H9 (cell line): ENCODE measurements at regions not wholly inside any gene's neighbourhood (a gene's known extent, or its start where the extent isn't known, plus 50 kb on each side); places are given as distances from the start of the nearest gene placed in this dataset.
"Not testable (repeated sequence)": the region's sequence is repeated elsewhere in the genome, so short reads cannot be mapped to it uniquely, and the experiment has no call there.

Source experiments
- DNase-seq: peaks from one replicate; pipeline ENCODE4 v3.0.0-alpha.2; 2017
- H2AFZ ChIP-seq: one replicate; pipeline ENCODE4 v1.6.1; 2013; ENCODE audit warnings: mild to moderate bottlenecking, low read length, control low read depth, moderate library complexity
- H2AK5ac ChIP-seq: 2 replicates; pipeline ENCODE4 v1.6.1; 2013; ENCODE audit warnings: low read length, control low read depth, mixed read lengths; ENCODE audit not compliant: insufficient read length
- H2BK120ac ChIP-seq: one replicate; pipeline ENCODE4 v1.6.1; 2013; ENCODE audit warnings: low read depth, mild to moderate bottlenecking, low read length, control low read depth, inconsistent platforms; ENCODE audit not compliant: poor library complexity, severe bottlenecking
- H2BK12ac ChIP-seq: 2 replicates; pipeline ENCODE4 v1.6.1; 2013; ENCODE audit warnings: low read length, control low read depth, mixed read lengths, low read depth; ENCODE audit not compliant: insufficient read length
- H2BK15ac ChIP-seq: 2 replicates; pipeline ENCODE4 v1.6.1; 2013; ENCODE audit warnings: low read depth, low read length, control low read depth
- H2BK20ac ChIP-seq: one replicate; pipeline ENCODE4 v1.6.1; 2013; ENCODE audit warnings: low read depth, mild to moderate bottlenecking, low read length, control low read depth, inconsistent platforms; ENCODE audit not compliant: poor library complexity, severe bottlenecking
- H2BK5ac ChIP-seq: 2 replicates; pipeline ENCODE4 v1.6.1; 2013; ENCODE audit warnings: low read length, control low read depth, mixed read lengths; ENCODE audit not compliant: insufficient read length
- H3K14ac ChIP-seq: 2 replicates; pipeline ENCODE4 v1.6.1; 2013; ENCODE audit warnings: low read length, control low read depth; ENCODE audit not compliant: insufficient read depth
- H3K18ac ChIP-seq: 2 replicates; pipeline ENCODE4 v1.6.1; 2013; ENCODE audit warnings: low read depth, mild to moderate bottlenecking, mixed read lengths, low read length, control low read depth; ENCODE audit not compliant: insufficient read length
- H3K23ac ChIP-seq: 2 replicates; pipeline ENCODE4 v1.6.1; 2013; ENCODE audit warnings: low read length, control low read depth, mixed read lengths, low read depth; ENCODE audit not compliant: insufficient read length
- H3K23me2 ChIP-seq: 2 replicates; pipeline ENCODE4 v1.6.1; 2013; ENCODE audit warnings: low read depth, mild to moderate bottlenecking, mixed read lengths, low read length, control low read depth; ENCODE audit not compliant: insufficient read length, poor library complexity, severe bottlenecking
- H3K27ac ChIP-seq: 2 replicates; pipeline ENCODE4 v1.5.1; 2013; ENCODE audit warnings: low read length, control low read depth, mixed read lengths, low read depth; ENCODE audit not compliant: insufficient read length
- H3K27me3 ChIP-seq: 2 replicates; pipeline ENCODE4 v1.6.1; 2013; ENCODE audit warnings: low read length, control low read depth, inconsistent platforms; ENCODE audit not compliant: insufficient read depth
- H3K4ac ChIP-seq: 2 replicates; pipeline ENCODE4 v1.6.1; 2013; ENCODE audit warnings: low read depth, mild to moderate bottlenecking, control low read depth, inconsistent platforms, low read length, moderate library complexity
- H3K4me1 ChIP-seq: 2 replicates; pipeline ENCODE4 v1.6.1; 2013; ENCODE audit warnings: low read length, control low read depth, inconsistent platforms; ENCODE audit not compliant: insufficient read depth
- H3K4me2 ChIP-seq: 2 replicates; pipeline ENCODE4 v1.6.1; 2013; ENCODE audit warnings: low read length, control low read depth, mixed read lengths; ENCODE audit not compliant: insufficient read length, insufficient read depth
- H3K56ac ChIP-seq: 2 replicates; pipeline ENCODE4 v1.6.1; 2013; ENCODE audit warnings: low read depth, mild to moderate bottlenecking, mixed read lengths, low read length, control low read depth; ENCODE audit not compliant: insufficient read length
- H3K79me1 ChIP-seq: 2 replicates; pipeline ENCODE4 v1.6.1; 2013; ENCODE audit warnings: low read depth, mild to moderate bottlenecking, moderate library complexity, low read length, control low read depth, inconsistent platforms; ENCODE audit not compliant: insufficient read depth, poor library complexity, severe bottlenecking
- H3K79me2 ChIP-seq: 2 replicates; pipeline ENCODE4 v1.6.1; 2013; ENCODE audit warnings: low read length, control low read depth, inconsistent platforms; ENCODE audit not compliant: insufficient read depth
- H3K9ac ChIP-seq: 2 replicates; pipeline ENCODE4 v1.6.1; 2013; ENCODE audit warnings: low read length, control low read depth, mixed read lengths; ENCODE audit not compliant: insufficient read length; ENCODE audit errors: extremely low read depth
- H3K9me3 ChIP-seq: one replicate; pipeline ENCODE4 v1.6.1; 2013; ENCODE audit warnings: low read depth, low read length, inconsistent platforms; ENCODE audit not compliant: control insufficient read depth
- H3T11ph ChIP-seq: one replicate; pipeline ENCODE4 v1.6.1; 2013; ENCODE audit warnings: mild to moderate bottlenecking, low read length, control low read depth, inconsistent platforms
- H4K20me1 ChIP-seq: one replicate; pipeline ENCODE4 v1.6.1; 2013; ENCODE audit not compliant: control insufficient read depth, insufficient read length, insufficient read depth
- H4K5ac ChIP-seq: 2 replicates; pipeline ENCODE4 v1.6.1; 2013; ENCODE audit warnings: low read depth, mild to moderate bottlenecking, mixed read lengths, low read length, control low read depth; ENCODE audit not compliant: insufficient read length
- H4K8ac ChIP-seq: replicated peaks from 2 replicates; pipeline ENCODE4 v1.6.1; 2013; ENCODE audit warnings: low read length, control low read depth, mixed read lengths, low read depth; ENCODE audit not compliant: insufficient read length
- H4K91ac ChIP-seq: 2 replicates; pipeline ENCODE4 v1.6.1; 2013; ENCODE audit warnings: low read depth, mild to moderate bottlenecking, moderate library complexity, mixed read lengths, low read length, control low read depth; ENCODE audit not compliant: insufficient read length
- H3K27ac Mint-ChIP-seq, 3 experiments: 2 replicates in 2 of 3; 3 replicates in 1 of 3; pipeline ENCODE4 v1.8.0; 2020 to 2021; ENCODE audit warnings: mixed read lengths in 3 of 3, mild to moderate bottlenecking in 1 of 3, moderate library complexity in 1 of 3
- H3K27me3 Mint-ChIP-seq: 2 replicates; pipeline ENCODE4 v1.8.0; 2021; ENCODE audit warnings: low read depth, mild to moderate bottlenecking, moderate library complexity, mixed read lengths
- H3K36me3 Mint-ChIP-seq, 3 experiments: 2 replicates in 2 of 3; 3 replicates in 1 of 3; pipeline ENCODE4 v1.8.0; 2020 to 2021; ENCODE audit warnings: low read depth in 3 of 3, mixed read lengths in 3 of 3; ENCODE audit not compliant: insufficient read depth in 1 of 3
- H3K4me1 Mint-ChIP-seq, 2 experiments: 2 replicates each; pipeline ENCODE4 v1.8.0; 2020; ENCODE audit warnings: mixed read lengths in 2 of 2
- H3K4me3 Mint-ChIP-seq, 2 experiments: 2 replicates in 1 of 2; 3 replicates in 1 of 2; pipeline ENCODE4 v1.8.0; 2020 to 2021; ENCODE audit warnings: mild to moderate bottlenecking in 2 of 2, mixed read lengths in 2 of 2, moderate library complexity in 1 of 2
- H3K9me3 Mint-ChIP-seq, 2 experiments: 2 replicates in 1 of 2; 3 replicates in 1 of 2; pipeline ENCODE4 v1.8.0; 2020; ENCODE audit warnings: mild to moderate bottlenecking in 2 of 2, mixed read lengths in 2 of 2, moderate library complexity in 1 of 2
- WGBS: extraction: QIAGEN DNeasy Blood & Tissue Kit; methylation state at CpG from one replicate; pipeline ENCODE4 v1.1.7; 2013; ENCODE audit warnings: missing lambda C conversion rate, low lambda C conversion rate, mixed read lengths; ENCODE audit not compliant: insufficient read length; ENCODE audit errors: extremely low coverage; 5-methylcytosine and 5-hydroxymethylcytosine counted together

DNA sequence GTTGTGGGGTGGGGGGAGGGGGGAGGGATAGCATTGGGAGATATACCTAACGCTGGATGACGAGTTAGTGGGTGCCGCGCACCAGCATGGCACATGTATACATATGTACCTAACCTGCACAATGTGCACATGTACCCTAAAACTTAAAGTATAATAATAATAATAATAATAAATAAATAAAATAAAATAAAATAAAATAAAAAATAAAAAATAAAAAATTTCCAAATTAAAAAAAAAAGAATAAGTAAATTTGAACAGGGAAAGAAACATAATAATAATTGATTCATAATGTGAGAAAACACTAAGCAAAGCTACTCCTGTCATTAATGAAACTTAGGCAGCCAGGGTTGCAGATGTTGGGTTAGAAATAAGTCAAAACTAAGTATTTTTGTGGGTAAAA is 863.2 kb upstream of the CDH10 start:
- not testable (repeated sequence) for H3K4me1 Mint-ChIP-seq, H3K23me2 ChIP-seq, H3K14ac ChIP-seq, H3K79me1 ChIP-seq, H3K18ac ChIP-seq, H2AK5ac ChIP-seq, H3K4ac ChIP-seq, H3K56ac ChIP-seq, H4K5ac ChIP-seq, H4K91ac ChIP-seq, H3K36me3 Mint-ChIP-seq, H3K4me3 Mint-ChIP-seq, H3K23ac ChIP-seq, H4K8ac ChIP-seq, DNase-seq, H3K4me2 ChIP-seq, H2BK12ac ChIP-seq, H4K20me1 ChIP-seq, H3K27ac Mint-ChIP-seq, H2BK15ac ChIP-seq, H2BK5ac ChIP-seq, H3K4me1 ChIP-seq, H3K9me3 ChIP-seq, H2BK120ac ChIP-seq, H3K27me3 ChIP-seq, H2BK20ac ChIP-seq, H3K27me3 Mint-ChIP-seq, H3K79me2 ChIP-seq, H3T11ph ChIP-seq, H3K27ac ChIP-seq, H2AFZ ChIP-seq, H3K9ac ChIP-seq
- WGBS = no CpG with 5 or more reads among the region's 4 CpGs
- H3K9me3 Mint-ChIP-seq = peaks cover 7 to 21% of the 10 kb centered on the region in 2 experiments; a peak in 4 of 5 replicates
